ENCODE measurements at regions not wholly inside any gene's neighbourhood (a gene's known extent, or its start where the extent isn't known, plus 50 kb on each side); places are given as distances from the start of the nearest gene placed in this dataset.

DNA sequence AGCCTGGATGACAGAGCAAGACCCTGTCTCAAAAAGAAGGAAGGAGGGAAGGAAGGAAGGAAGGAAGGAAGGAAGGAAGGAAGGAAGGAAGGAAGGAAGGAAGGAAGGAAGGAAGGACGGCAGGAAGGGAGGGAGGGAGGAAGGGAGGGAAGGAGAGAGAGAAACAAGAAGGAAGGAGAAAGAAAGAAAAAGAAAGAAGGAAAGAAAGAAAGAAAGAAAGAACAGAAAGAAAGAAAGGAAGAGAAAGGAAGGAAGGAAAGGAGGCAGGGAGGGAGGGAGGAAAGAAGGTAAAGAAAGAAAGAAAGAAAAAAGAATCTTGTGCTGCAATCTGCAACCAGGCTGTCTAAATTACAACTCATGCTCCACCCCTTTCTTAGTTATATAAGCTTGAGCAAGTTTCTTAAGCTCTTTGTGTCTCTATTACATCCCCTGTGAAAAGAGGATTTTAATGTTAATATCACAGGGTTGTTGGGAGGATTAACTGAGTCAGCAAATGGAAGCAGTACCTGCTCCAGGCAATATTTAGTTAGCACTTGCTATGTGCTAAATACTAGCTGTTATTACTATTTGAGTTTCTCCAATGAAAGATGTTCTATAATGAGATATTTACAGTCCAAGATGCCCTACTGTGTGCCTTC, 917.9 kb upstream of the AUTS2 start:
- Mint-ChIP-seq H3K36me3 (ENCODE audit: low read depth) (no peaks in the 10 kb centered on the region), H3K9me3 (peaks cover 22% of the 10 kb centered on the region), H3K27me3 (ENCODE audit: insufficient read depth) (no peaks in the 10 kb centered on the region), H3K4me3 (no peak overlapping the region), H3K4me1 (ENCODE audit: low read depth) (no peaks in the 10 kb centered on the region), H3K27ac (no peak overlapping the region)
- DNase-seq (ENCODE audit: low spot score), result no peak
- intact Hi-C loops (cut with micrococcal nuclease), result no loop called here

DNA sequence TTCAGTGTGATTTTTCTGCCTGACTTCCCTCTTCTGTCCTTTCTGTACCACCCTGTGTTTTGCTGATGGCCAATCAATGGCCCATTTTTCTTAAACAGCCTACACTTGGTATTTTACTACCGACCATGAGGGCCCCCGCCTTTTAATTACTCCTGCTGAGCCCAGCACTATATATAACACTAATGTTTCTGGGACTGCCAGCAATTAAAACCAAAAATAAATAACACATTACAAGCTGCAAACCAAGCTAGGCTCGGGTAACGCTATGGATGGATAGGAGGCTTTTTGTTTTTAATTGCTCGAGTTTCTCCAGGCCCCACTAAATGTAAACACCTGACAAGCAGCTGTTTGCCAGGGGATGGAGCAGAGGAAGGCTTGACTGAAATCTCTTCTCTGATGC, 915.4 kb upstream of the AUTS2 start:
- peaks cover 19% of the 10 kb centered on the region for H3K9me3 Mint-ChIP-seq
- H3K27ac Mint-ChIP-seq, result no peak overlapping the region
- no peak overlapping the region for H3K4me3 Mint-ChIP-seq
- DNase-seq (ENCODE audit: low spot score), result no peak
- H3K27me3 Mint-ChIP-seq (ENCODE audit: insufficient read depth), result no peaks in the 10 kb centered on the region
- intact Hi-C loops (cut with micrococcal nuclease), result no loop called here
- no peaks in the 10 kb centered on the region for H3K36me3 Mint-ChIP-seq (ENCODE audit: low read depth)
- H3K4me1 Mint-ChIP-seq (ENCODE audit: low read depth), result no peaks in the 10 kb centered on the region

DNA sequence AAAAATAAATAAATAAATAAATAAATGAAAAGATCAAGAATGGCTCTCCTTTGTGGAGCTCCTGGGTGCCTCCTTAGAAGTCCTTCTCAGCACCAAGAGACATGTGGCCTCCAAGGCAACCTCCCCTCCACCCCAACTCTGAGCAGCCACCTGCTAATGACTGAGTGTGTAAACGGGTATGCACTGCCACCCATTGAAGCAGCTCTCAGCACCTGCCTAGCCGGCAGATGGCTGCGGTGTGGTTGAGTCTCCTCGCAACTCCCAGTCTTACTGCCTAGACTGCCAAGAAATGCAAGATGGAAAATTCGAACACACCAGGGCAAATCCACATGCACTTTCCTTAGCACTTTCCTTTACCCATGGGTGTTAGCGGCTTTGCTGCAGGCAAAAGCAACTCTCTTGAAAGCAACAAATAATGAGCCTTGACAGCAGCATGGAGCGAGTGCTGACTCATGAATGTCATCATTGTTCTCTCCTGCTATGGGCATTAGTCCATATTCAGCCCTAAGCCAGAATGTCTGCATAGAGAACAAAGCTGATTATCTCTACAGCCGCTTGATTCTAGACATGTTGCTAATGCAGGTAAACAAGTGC, 913.9 kb upstream of the AUTS2 start:
- Mint-ChIP-seq H3K36me3 (ENCODE audit: low read depth) (no peaks in the 10 kb centered on the region), H3K9me3 (peaks cover 26% of the 10 kb centered on the region), H3K4me1 (ENCODE audit: low read depth) (no peaks in the 10 kb centered on the region), H3K27me3 (ENCODE audit: insufficient read depth) (no peaks in the 10 kb centered on the region), H3K27ac (no peak overlapping the region), H3K4me3 (no peak overlapping the region)
- DNase-seq (ENCODE audit: low spot score), result no peak
- intact Hi-C loops (cut with micrococcal nuclease), result no loop called here

GRCh38 chr7:68684996-68685395, 913.3 kb upstream of the AUTS2 start:
- intact Hi-C loops (cut with micrococcal nuclease), result no loop called here
- no peaks in the 10 kb centered on the region for H3K4me1 Mint-ChIP-seq (ENCODE audit: low read depth)
- H3K27ac Mint-ChIP-seq, result no peak overlapping the region
- no peak for DNase-seq (ENCODE audit: low spot score)
- H3K4me3 Mint-ChIP-seq, result no peak overlapping the region
- H3K9me3 Mint-ChIP-seq, result peaks cover 26% of the 10 kb centered on the region
- H3K36me3 Mint-ChIP-seq (ENCODE audit: low read depth), result no peaks in the 10 kb centered on the region
- H3K27me3 Mint-ChIP-seq (ENCODE audit: insufficient read depth), result no peaks in the 10 kb centered on the region

GRCh38 chr7:68688416-68689086, 909.7 kb upstream of the AUTS2 start:
- Mint-ChIP-seq H3K27me3 (ENCODE audit: insufficient read depth) (no peaks in the 10 kb centered on the region), H3K36me3 (ENCODE audit: low read depth) (no peaks in the 10 kb centered on the region), H3K9me3 (peaks cover 44% of the 10 kb centered on the region), H3K27ac (no peak overlapping the region), H3K4me3 (no peak overlapping the region), H3K4me1 (ENCODE audit: low read depth) (no peaks in the 10 kb centered on the region)
- intact Hi-C loops (cut with micrococcal nuclease), result no loop called here
- DNase-seq (ENCODE audit: low spot score), result no peak

DNA sequence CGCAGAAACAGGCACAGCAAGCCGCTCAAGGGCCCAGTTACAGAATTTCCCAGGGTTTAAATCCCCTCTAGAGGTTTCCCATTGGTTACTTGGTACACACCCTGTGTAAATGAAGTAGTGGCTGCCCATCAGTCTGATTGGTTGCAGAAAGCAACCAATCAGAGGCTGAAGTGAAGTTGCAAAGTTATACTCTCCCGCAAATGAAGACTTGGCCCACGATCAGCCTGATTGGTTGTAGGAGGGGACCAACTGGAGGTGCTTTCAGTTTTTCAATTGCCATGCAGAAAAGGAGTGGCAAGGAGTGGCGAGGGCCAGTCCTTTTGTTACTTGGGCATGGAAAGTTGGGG, 909.2 kb upstream of the AUTS2 start:
- no peak overlapping the region for H3K4me3 Mint-ChIP-seq

DNA sequence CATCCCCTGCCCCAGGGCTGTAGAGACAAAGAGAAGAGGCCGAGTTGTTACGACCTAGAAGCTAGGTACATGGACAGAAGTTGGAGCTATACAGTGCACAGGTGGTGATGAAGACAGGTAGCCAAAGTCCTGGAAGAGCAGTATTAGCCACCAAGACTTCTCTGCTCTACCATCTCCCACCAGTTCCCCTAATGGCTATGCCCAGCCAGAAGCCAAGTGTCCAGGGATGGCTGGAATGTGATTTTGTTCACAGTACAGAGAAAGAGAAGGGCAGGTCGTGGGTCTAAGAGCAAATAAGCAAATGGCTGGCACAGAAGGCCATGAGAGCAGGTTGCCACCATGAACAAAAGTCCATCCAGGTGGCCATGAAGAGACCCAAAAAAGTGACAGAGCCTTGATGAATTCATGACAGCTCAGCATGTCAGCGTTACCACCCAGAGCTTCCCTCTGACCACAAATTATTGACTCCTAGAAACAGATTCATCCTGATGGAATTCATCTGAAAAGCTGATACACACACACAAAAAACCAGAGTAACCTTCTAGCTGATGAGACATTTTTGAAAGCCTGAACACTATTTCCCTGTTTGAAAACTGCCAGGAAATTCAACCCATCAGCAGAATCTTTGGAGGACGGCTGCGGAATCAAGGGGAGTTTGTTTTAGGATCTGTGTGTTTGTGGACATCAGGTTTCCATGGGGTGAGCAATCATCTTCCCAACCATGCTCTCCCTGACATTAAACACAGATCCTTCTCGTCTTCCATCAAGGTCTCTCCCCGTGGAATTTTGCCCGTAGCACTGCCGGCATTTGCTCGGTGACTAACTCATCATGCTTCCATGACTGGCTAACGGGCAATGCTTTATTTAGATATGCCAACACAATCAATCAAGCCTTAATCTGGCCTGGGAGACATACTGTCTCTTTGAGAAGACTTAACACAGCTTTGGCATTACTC, 906.7 kb upstream of the AUTS2 start:
- Mint-ChIP-seq H3K9me3 (peaks cover 52% of the 10 kb centered on the region), H3K4me3 (no peak overlapping the region), H3K27ac (no peak overlapping the region), H3K4me1 (ENCODE audit: low read depth) (no peaks in the 10 kb centered on the region), H3K27me3 (ENCODE audit: insufficient read depth) (no peaks in the 10 kb centered on the region), H3K36me3 (ENCODE audit: low read depth) (no peaks in the 10 kb centered on the region)
- DNase-seq (ENCODE audit: low spot score), result no peak
- intact Hi-C loops (cut with micrococcal nuclease), result no loop called here

More for the DNA sequence above, 909.2 kb upstream of the AUTS2 start:
- DNase-seq (ENCODE audit: low spot score), result no peak
- H3K36me3 Mint-ChIP-seq (ENCODE audit: low read depth), result no peaks in the 10 kb centered on the region
- no peaks in the 10 kb centered on the region for H3K27me3 Mint-ChIP-seq (ENCODE audit: insufficient read depth)
- peaks cover 44% of the 10 kb centered on the region for H3K9me3 Mint-ChIP-seq
- H3K4me1 Mint-ChIP-seq (ENCODE audit: low read depth), result no peaks in the 10 kb centered on the region
- intact Hi-C loops (cut with micrococcal nuclease), result no loop called here
- no peak overlapping the region for H3K27ac Mint-ChIP-seq

DNA sequence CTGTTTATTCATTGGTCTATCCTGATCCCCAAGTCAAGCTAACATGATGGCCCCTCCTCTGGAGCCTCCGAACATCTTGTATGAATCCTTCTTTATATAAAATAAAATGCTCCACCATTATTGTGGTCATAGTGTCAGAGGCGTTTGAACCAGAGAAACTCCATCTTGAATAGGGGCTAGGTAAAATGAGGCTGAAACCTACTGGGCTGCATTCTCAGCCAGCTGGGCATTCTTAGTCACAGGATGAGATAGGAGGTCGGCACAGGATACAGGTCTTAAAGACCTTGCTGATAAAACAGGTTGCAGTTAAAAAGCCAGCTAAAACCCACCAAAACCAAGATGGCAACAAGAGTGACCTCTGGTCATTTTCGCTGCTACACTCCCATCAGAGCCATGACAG, 905.8 kb upstream of the AUTS2 start:
- H3K4me3 Mint-ChIP-seq, result no peak overlapping the region
- H3K27me3 Mint-ChIP-seq (ENCODE audit: insufficient read depth), result no peaks in the 10 kb centered on the region
- DNase-seq (ENCODE audit: low spot score), result no peak
- no peak overlapping the region for H3K27ac Mint-ChIP-seq
- no peaks in the 10 kb centered on the region for H3K36me3 Mint-ChIP-seq (ENCODE audit: low read depth)
- peaks cover 57% of the 10 kb centered on the region for H3K9me3 Mint-ChIP-seq
- H3K4me1 Mint-ChIP-seq (ENCODE audit: low read depth), result no peaks in the 10 kb centered on the region
- intact Hi-C loops (cut with micrococcal nuclease), result no loop called here

DNA sequence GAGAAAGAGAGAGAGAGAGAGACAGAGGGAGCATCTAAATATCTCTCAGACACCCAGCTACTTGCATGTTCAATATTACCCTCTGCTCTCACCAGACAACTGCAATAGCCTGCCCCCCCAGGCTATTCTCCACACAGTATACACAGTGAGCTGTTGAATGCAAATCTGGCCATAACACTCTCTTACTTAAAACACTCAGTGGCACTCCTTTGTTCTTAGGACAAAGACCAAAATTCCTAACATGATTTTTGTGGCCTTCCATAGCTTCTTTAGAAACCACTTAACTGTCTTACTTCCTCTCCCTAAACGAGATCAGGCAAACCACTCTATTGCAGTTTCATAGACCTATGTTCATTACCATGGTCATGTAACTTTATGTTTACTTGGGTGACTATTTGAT, 903.6 kb upstream of the AUTS2 start:
- no peaks in the 10 kb centered on the region for H3K4me1 Mint-ChIP-seq (ENCODE audit: low read depth)
- no peak for DNase-seq (ENCODE audit: low spot score)
- no peak overlapping the region for H3K4me3 Mint-ChIP-seq
- intact Hi-C loops (cut with micrococcal nuclease), result no loop called here
- no peaks in the 10 kb centered on the region for H3K27me3 Mint-ChIP-seq (ENCODE audit: insufficient read depth)
- H3K27ac Mint-ChIP-seq, result no peak overlapping the region
- H3K36me3 Mint-ChIP-seq (ENCODE audit: low read depth), result no peaks in the 10 kb centered on the region
- H3K9me3 Mint-ChIP-seq, result peaks cover 51% of the 10 kb centered on the region

DNA sequence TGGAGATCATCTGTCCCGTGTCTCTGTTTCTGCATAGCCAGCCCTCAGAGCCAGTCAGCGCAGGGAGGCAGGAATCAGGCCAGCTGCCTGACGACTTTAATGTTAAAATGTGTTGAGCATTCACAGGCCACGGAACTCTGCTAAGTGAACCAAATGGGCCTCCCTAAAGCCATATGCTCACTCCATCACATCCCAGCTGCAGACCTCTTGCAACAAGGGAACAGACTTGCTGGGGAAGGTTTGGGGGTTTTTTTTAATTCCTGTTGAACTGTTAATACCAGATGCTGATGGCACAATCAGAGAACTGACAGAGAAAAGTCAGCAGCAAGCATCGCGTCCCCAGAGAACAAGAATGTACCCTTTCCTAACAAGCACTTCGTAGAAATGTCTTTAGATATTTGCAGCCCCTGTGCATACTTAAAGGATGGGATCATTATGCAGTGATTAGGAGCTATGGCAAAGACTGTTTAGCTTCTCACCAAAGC, 900.4 kb upstream of the AUTS2 start:
- no peak overlapping the region for H3K27ac Mint-ChIP-seq
- no peaks in the 10 kb centered on the region for H3K27me3 Mint-ChIP-seq (ENCODE audit: insufficient read depth)
- H3K9me3 Mint-ChIP-seq, result peaks cover 41% of the 10 kb centered on the region
- intact Hi-C loops (cut with micrococcal nuclease), result no loop called here
- no peak overlapping the region for H3K4me3 Mint-ChIP-seq
- H3K4me1 Mint-ChIP-seq (ENCODE audit: low read depth), result no peaks in the 10 kb centered on the region
- H3K36me3 Mint-ChIP-seq (ENCODE audit: low read depth), result no peaks in the 10 kb centered on the region
- no peak for DNase-seq (ENCODE audit: low spot score)

DNA sequence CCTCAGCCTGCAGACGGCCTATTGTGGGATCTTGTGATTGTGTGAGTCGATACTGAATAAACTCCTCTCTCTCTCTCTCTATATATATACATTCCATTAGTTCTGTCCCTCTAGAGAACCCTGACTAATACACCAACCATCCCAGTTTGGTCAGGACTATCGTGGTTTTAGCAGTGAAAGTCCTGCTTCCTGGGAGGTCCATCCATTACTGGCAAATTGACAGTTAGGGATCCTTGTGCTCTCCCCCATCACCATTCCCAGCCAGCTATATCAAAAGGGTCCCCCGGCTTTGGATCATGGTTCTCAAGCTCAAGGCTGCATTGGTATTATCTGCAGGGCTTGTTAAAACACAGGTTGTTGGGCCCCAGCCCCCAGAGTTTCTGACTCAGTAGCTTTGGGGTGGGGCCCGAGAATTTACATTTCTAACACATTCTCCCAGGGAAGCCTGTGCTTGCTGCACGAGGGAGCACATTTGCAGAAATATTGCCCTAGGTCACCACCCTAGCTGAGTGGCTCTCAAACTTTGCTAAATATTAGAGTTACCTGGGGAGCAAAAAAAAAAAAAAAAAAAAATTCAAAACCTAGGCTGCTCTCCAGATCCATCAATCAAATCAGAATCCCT, 899.1 kb upstream of the AUTS2 start:
- no peak overlapping the region for H3K4me3 Mint-ChIP-seq
- no peaks in the 10 kb centered on the region for H3K36me3 Mint-ChIP-seq (ENCODE audit: low read depth)
- no peaks in the 10 kb centered on the region for H3K4me1 Mint-ChIP-seq (ENCODE audit: low read depth)
- H3K27me3 Mint-ChIP-seq (ENCODE audit: insufficient read depth), result no peaks in the 10 kb centered on the region
- no peak overlapping the region for H3K27ac Mint-ChIP-seq
- intact Hi-C loops (cut with micrococcal nuclease), result no loop called here
- no peak for DNase-seq (ENCODE audit: low spot score)
- peaks cover 43% of the 10 kb centered on the region for H3K9me3 Mint-ChIP-seq

- Mint-ChIP-seq H3K27ac (no peak overlapping the region), H3K27me3 (ENCODE audit: insufficient read depth) (no peaks in the 10 kb centered on the region), H3K4me3 (no peak overlapping the region), H3K4me1 (ENCODE audit: low read depth) (no peaks in the 10 kb centered on the region), H3K9me3 (peaks cover 45% of the 10 kb centered on the region), H3K36me3 (ENCODE audit: low read depth) (no peaks in the 10 kb centered on the region)
- DNase-seq (ENCODE audit: low spot score), result no peak
- intact Hi-C loops (cut with micrococcal nuclease), result no loop called here
Measured at GRCh38 chr7:68700414-68700813, 897.9 kb upstream of the AUTS2 start.

All from activated T-helper 1 cell treated with anti-CD3 and anti-CD28 coated beads, Interleukin-12 subunit alpha, Interleukin-12 subunit beta, Interleukin-2, Interleukin-4 antibody, amounts not matched to agents 30 ng/mL and 10 ng/mL and 1 ng/mL, durations not matched to agents 14 hours and 24 hours and 36 hours (primary cell).